HCT116 (cell line): ENCODE measurements at regions not wholly inside any gene's neighbourhood (a gene's known extent, or its start where the extent isn't known, plus 50 kb on each side); places are given as distances from the start of the nearest gene placed in this dataset.

Source experiments
- ATAC-seq: fragments of 200-7000 bp; cut with Tn5 transposase; 2 replicates; pipeline ENCODE4 v1.9.1; 2020; ENCODE audit warnings: mild to moderate bottlenecking, moderate library complexity
- BruUV-seq: library from RNA; stranded (reverse); fragments of 400-500 nt; replicated peaks from 2 replicates; lab custom pipeline; 2021; lab: Mats Ljungman, UMichigan
- CTCF ChIA-PET: fragments of 300-600 bp; sonication (Branson Sonifier 250); formaldehyde crosslinking; loops from one replicate; lab custom pipeline; 2021; ENCODE audit warnings: antibody characterized with exemption; lab: Charles Lee
- POLR2A ChIA-PET: fragments of 300-600, 350-600 bp; sonication (Branson Sonifier 250); formaldehyde crosslinking; loops from one replicate; lab custom pipeline; 2021; ENCODE audit warnings: antibody characterized with exemption; lab: Charles Lee
- RAD21 ChIA-PET, 2 experiments: fragments of 300-600 bp; sonication (Branson Sonifier 250); formaldehyde crosslinking; loops; one replicate each; lab custom pipeline; 2023; ENCODE audit warnings: low total read pairs in 2 of 2; ENCODE audit not compliant: uncharacterized antibody in 2 of 2, unreplicated experiment in 2 of 2, low non-redundant PET in 1 of 2; lab: Charles Lee
- DNase-seq: peaks from one replicate; pipeline ENCODE4 v3.0.0-alpha.2; 2010; ENCODE audit warnings: low read depth, low spot score
- H2AFZ ChIP-seq: fragments of 200-600 bp; shearing (Covaris generic), sonication (generic); 2 replicates; pipeline ENCODE4 v1.6.1; 2017; ENCODE audit warnings: low read depth, mixed run types, mixed read lengths, antibody characterized with exemption, low read length; ENCODE audit not compliant: poor library complexity, severe bottlenecking
- H3K27ac ChIP-seq: 2 replicates; pipeline ENCODE4 v1.5.1; 2012; ENCODE audit warnings: low read depth, low read length
- H3K27me3 ChIP-seq: fragments of 200-600 bp; sonication (generic); 2 replicates; pipeline ENCODE4 v1.6.1; 2016; ENCODE audit warnings: mixed run types, low read length, mixed read lengths; ENCODE audit not compliant: insufficient read depth
- H3K36me3 ChIP-seq, 2 experiments: fragments of 200-500 bp in 1 of 2; fragments of 200-600 bp in 1 of 2; sonication (Bioruptor generic) in 1 of 2; sonication (generic) in 1 of 2; 2 replicates each; pipeline versions ENCODE4 v1.5.1 to v1.6.1; 2014 to 2016; ENCODE audit warnings: low read length in 2 of 2, inconsistent platforms in 1 of 2, mixed read lengths in 1 of 2, mixed run types in 1 of 2; ENCODE audit not compliant: insufficient read depth in 2 of 2, control insufficient read depth in 1 of 2
- H3K4me1 ChIP-seq, 2 experiments: fragments of 200-600 bp in 1 of 2; sonication (generic) in 1 of 2; 2 replicates each; pipeline versions ENCODE4 v1.5.1 to v1.6.1; 2012 to 2017; ENCODE audit warnings: low read length in 2 of 2, inconsistent platforms in 1 of 2, mild to moderate bottlenecking in 1 of 2, mixed read lengths in 1 of 2, mixed run types in 1 of 2, moderate library complexity in 1 of 2; ENCODE audit not compliant: insufficient read depth in 2 of 2, control insufficient read depth in 1 of 2
- H3K4me2 ChIP-seq: fragments of 200-600 bp; sonication (generic); 2 replicates; pipeline ENCODE4 v1.6.1; 2017; ENCODE audit warnings: mixed run types, low read length, mixed read lengths
- H3K4me3 ChIP-seq, 2 experiments: fragments of 200-600 bp in 1 of 2; sonication (generic) in 1 of 2; replicated peaks in 1 of 2; 2 replicates each; pipeline ENCODE4 v1.5.1; 2011 to 2016; ENCODE audit warnings: low read length in 2 of 2, control low read depth in 1 of 2, low read depth in 1 of 2, mild to moderate bottlenecking in 1 of 2, mixed read lengths in 1 of 2, mixed run types in 1 of 2
- H3K79me2 ChIP-seq: fragments of 200-600 bp; sonication (generic); 2 replicates; pipeline ENCODE4 v1.6.1; 2017; ENCODE audit warnings: mild to moderate bottlenecking, mixed run types, low read length, moderate library complexity, mixed read lengths; ENCODE audit not compliant: insufficient read depth
- H3K9ac ChIP-seq: fragments of 200-600 bp; sonication (generic); 2 replicates; pipeline ENCODE4 v1.6.1; 2016; ENCODE audit warnings: low read length, mixed read lengths
- H3K9me2 ChIP-seq: fragments of 200-600 bp; sonication (generic), shearing (Covaris generic); 2 replicates; pipeline ENCODE4 v1.6.1; 2017; ENCODE audit warnings: mixed run types, mild to moderate bottlenecking, moderate library complexity; ENCODE audit not compliant: insufficient read depth
- H3K9me3 ChIP-seq, 2 experiments: fragments of 200-500 bp in 1 of 2; fragments of 200-600 bp in 1 of 2; sonication (Bioruptor generic) in 1 of 2; sonication (generic) in 1 of 2; 2 replicates each; pipeline ENCODE4 v1.6.1; 2014 to 2017; ENCODE audit warnings: low read length in 2 of 2, mixed read lengths in 2 of 2, inconsistent platforms in 1 of 2, low read depth in 1 of 2, mild to moderate bottlenecking in 1 of 2, mixed run types in 1 of 2, moderate library complexity in 1 of 2; ENCODE audit not compliant: control insufficient read depth in 1 of 2, insufficient read depth in 1 of 2
- H4K20me1 ChIP-seq: fragments of 200-600 bp; sonication (generic), shearing (Covaris generic); 2 replicates; pipeline ENCODE4 v1.6.1; 2017; ENCODE audit warnings: mixed run types, mild to moderate bottlenecking, moderate library complexity; ENCODE audit not compliant: insufficient read depth
- CEBPB ChIP-seq: IDR thresholded peaks from 2 replicates; pipeline ENCODE4 v1.6.1; 2012; ENCODE audit warnings: low read depth
- EGR1 ChIP-seq: IDR thresholded peaks from 2 replicates; pipeline ENCODE4 v1.6.1; 2012; ENCODE audit warnings: low read depth
- EZH2phosphoT487 ChIP-seq: fragments of 200-600 bp; IDR thresholded peaks from 2 replicates; pipeline ENCODE4 v1.6.1; 2018; ENCODE audit warnings: antibody characterized with exemption, borderline replicate concordance
- FOSL1 ChIP-seq: IDR thresholded peaks from 2 replicates; pipeline ENCODE4 v1.6.1; 2012; ENCODE audit warnings: low read depth
- JUND ChIP-seq: IDR thresholded peaks from 2 replicates; pipeline ENCODE4 v1.6.1; 2012
- MAX ChIP-seq: IDR thresholded peaks from 2 replicates; pipeline ENCODE4 v1.6.1; 2012
- POLR2A ChIP-seq: IDR thresholded peaks from 2 replicates; pipeline ENCODE4 v1.7.0; 2011; ENCODE audit warnings: borderline replicate concordance; ENCODE audit not compliant: insufficient read depth, insufficient read length; ENCODE audit errors: extremely low read depth
- REST ChIP-seq: IDR thresholded peaks from 2 replicates; pipeline ENCODE4 v1.6.1; 2012; ENCODE audit warnings: low read depth
- SIN3A ChIP-seq: IDR thresholded peaks from 2 replicates; pipeline ENCODE4 v1.6.1; 2012; ENCODE audit warnings: low read depth
- TCF7L2 ChIP-seq: IDR thresholded peaks from 2 replicates; pipeline ENCODE4 v1.7.0; 2011; ENCODE audit warnings: borderline replicate concordance, inconsistent platforms; ENCODE audit not compliant: insufficient read depth, insufficient read length; ENCODE audit errors: extremely low read depth
- YY1 ChIP-seq: IDR thresholded peaks from 2 replicates; pipeline ENCODE4 v1.6.1; 2011; ENCODE audit warnings: low read length, low read depth, moderate library complexity, mild to moderate bottlenecking; ENCODE audit not compliant: insufficient replicate concordance; ENCODE audit errors: extremely low read depth
- ZFX ChIP-seq: fragments of 450-650 bp; IDR thresholded peaks from 2 replicates; pipeline ENCODE4 v1.6.1; 2017
- ZNF274 ChIP-seq: fragments of 200-500 bp; sonication (Bioruptor generic); IDR thresholded peaks from 2 replicates; pipeline ENCODE4 v1.6.1; 2014; ENCODE audit warnings: mild to moderate bottlenecking, low read depth, low read length, inconsistent platforms
- intact Hi-C: fragments of 100-400 bp; cut with micrococcal nuclease; formaldehyde crosslinking; loops from 2 replicates; pipeline ENCODE4 v1.10.0; 2022

- CTCF ChIA-PET: no interaction called here
- POLR2A ChIA-PET: no interaction called here
- Histone ChIP-seq H3K9me2 (no peaks in the 10 kb centered on the region), H2AFZ (no peak overlapping the region), H3K36me3 (no peaks in the 10 kb centered on the region), H3K9ac (no peak overlapping the region), H3K27ac (no peak overlapping the region), H3K9me3 (no peaks in the 10 kb centered on the region), H3K4me2 (no peak overlapping the region), H3K4me3 (no peak overlapping the region), H3K79me2 (no peaks in the 10 kb centered on the region), H3K4me1 (no peaks in the 10 kb centered on the region), H4K20me1 (no peaks in the 10 kb centered on the region), H3K27me3 (no peaks in the 10 kb centered on the region)
- intact Hi-C loops: no loop called here
- DNase-seq: no peak
- TF ChIP-seq TCF7L2: no peak
- no peak for TF ChIP-seq ZNF274
- no peak for TF ChIP-seq YY1
- TF ChIP-seq MAX: no peak
- no peak for TF ChIP-seq EZH2phosphoT487
- TF ChIP-seq ZFX: no peak
- no peak for TF ChIP-seq FOSL1
- TF ChIP-seq REST: no peak
- no peak for TF ChIP-seq EGR1
- TF ChIP-seq POLR2A: no peak
- no peak for TF ChIP-seq JUND
- TF ChIP-seq SIN3A: no peak
- no peak for TF ChIP-seq CEBPB
- BruUV-seq: no TSS peak
- RAD21 ChIA-PET: no interaction called here
- ATAC-seq: no peak
These were observed 217.8 kb upstream of the MEIS1 start for GRCh38 chr2:66217039-66217585.
